Stimulated activated naive CD8-positive, alpha-beta T cell treated with anti-CD3 and anti-CD28 coated beads, Interleukin-15, Interleukin-2, amounts not matched to agents 100 ng/mL and 50 ng/mL, for 24 hours (primary cell): ENCODE measurements at regions not wholly inside any gene's neighbourhood (a gene's known extent, or its start where the extent isn't known, plus 50 kb on each side); places are given as distances from the start of the nearest gene placed in this dataset.
"Not testable (repeated sequence)": the region's sequence is repeated elsewhere in the genome, so short reads cannot be mapped to it uniquely, and the experiment has no call there.

ENCODE experiments used
- H3K27ac Mint-ChIP-seq: one replicate; pipeline ENCODE4 v1.8.0; 2021; ENCODE audit warnings: mild to moderate bottlenecking, mixed read lengths
- H3K27me3 Mint-ChIP-seq: one replicate; pipeline ENCODE4 v1.8.0; 2021; ENCODE audit warnings: mixed read lengths
- H3K36me3 Mint-ChIP-seq: one replicate; pipeline ENCODE4 v1.8.0; 2021; ENCODE audit warnings: low read depth, mixed read lengths
- H3K4me1 Mint-ChIP-seq: one replicate; pipeline ENCODE4 v1.8.0; 2021; ENCODE audit warnings: low read depth, mixed read lengths
- H3K4me3 Mint-ChIP-seq: one replicate; pipeline ENCODE4 v1.8.0; 2021; ENCODE audit warnings: mild to moderate bottlenecking, mixed read lengths
- H3K9me3 Mint-ChIP-seq: one replicate; pipeline ENCODE4 v1.8.0; 2021; ENCODE audit warnings: mixed read lengths

GRCh38 chr16:88208776-88209175 is 174.0 kb upstream of the ZNF469 start:
- not testable (repeated sequence) for H3K36me3 Mint-ChIP-seq, H3K4me1 Mint-ChIP-seq, H3K9me3 Mint-ChIP-seq, H3K4me3 Mint-ChIP-seq, H3K27ac Mint-ChIP-seq, H3K27me3 Mint-ChIP-seq

DNA sequence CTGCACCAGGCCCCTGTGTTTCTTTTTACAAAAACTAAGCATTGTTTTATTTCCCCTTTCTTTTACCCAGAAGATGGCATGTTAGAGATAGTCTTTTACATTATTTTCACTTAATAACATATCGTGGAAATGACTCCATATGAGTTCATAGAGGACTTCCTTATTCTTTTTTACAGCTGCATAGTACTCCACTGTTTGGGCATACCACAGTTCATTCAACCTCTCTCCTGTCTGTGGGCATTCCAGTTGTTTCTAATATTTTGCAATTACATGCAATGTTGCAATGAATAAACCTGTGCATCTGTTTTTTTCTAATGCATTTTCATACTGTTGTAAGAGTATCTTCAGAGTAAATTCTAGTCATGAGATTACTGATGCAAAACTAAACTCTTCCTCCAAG is 173.2 kb upstream of the ZNF469 start:
- not testable (repeated sequence) for H3K4me1 Mint-ChIP-seq, H3K36me3 Mint-ChIP-seq, H3K4me3 Mint-ChIP-seq, H3K9me3 Mint-ChIP-seq, H3K27ac Mint-ChIP-seq, H3K27me3 Mint-ChIP-seq

GRCh38 chr16:88213937-88214336 is 168.8 kb upstream of the ZNF469 start:
- H3K4me1 Mint-ChIP-seq, H3K36me3 Mint-ChIP-seq, H3K4me3 Mint-ChIP-seq, H3K27ac Mint-ChIP-seq, H3K27me3 Mint-ChIP-seq, H3K9me3 Mint-ChIP-seq: not testable (repeated sequence)

- peaks cover 14% of the 10 kb centered on the region for H3K27me3 Mint-ChIP-seq
- not testable (repeated sequence) for H3K9me3 Mint-ChIP-seq, H3K36me3 Mint-ChIP-seq, H3K4me3 Mint-ChIP-seq, H3K4me1 Mint-ChIP-seq, H3K27ac Mint-ChIP-seq
Observed at GRCh38 chr16:88221001-88221761, 161.6 kb upstream of the ZNF469 start.

DNA sequence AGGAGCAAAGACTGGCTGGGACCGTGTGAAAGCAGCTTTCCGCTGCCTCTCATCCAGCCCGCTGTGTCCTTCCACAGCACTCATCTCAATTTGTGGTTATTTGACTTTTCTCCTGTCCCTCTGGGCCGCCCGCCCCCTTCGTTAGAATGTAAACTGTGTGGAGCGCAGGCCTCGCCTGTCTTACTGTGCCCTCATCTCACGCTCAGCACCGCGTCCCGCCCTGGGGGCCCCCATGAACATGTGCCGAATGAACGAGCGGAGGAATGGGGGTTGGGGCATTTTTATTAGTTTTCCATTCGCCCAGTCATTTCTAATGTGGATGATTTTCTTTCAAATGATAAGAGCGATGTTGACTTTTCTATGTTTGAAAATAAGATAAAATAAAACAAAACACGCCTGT is 159.1 kb upstream of the ZNF469 start:
- H3K4me1 Mint-ChIP-seq, H3K27ac Mint-ChIP-seq, H3K9me3 Mint-ChIP-seq, H3K36me3 Mint-ChIP-seq, H3K4me3 Mint-ChIP-seq: not testable (repeated sequence)
- H3K27me3 Mint-ChIP-seq: peaks cover 14% of the 10 kb centered on the region

GRCh38 chr16:88224131-88224898 is 158.4 kb upstream of the ZNF469 start:
- not testable (repeated sequence) for H3K9me3 Mint-ChIP-seq, H3K27ac Mint-ChIP-seq

GRCh38 chr16:88225640-88226230 is 157.0 kb upstream of the ZNF469 start:
- not testable (repeated sequence) for H3K4me1 Mint-ChIP-seq, H3K36me3 Mint-ChIP-seq, H3K9me3 Mint-ChIP-seq, H3K27ac Mint-ChIP-seq, H3K4me3 Mint-ChIP-seq
- H3K27me3 Mint-ChIP-seq: peaks cover 13% of the 10 kb centered on the region

More at GRCh38 chr16:88224131-88224898, 158.4 kb upstream of the ZNF469 start:
- not testable (repeated sequence) for H3K4me3 Mint-ChIP-seq, H3K36me3 Mint-ChIP-seq, H3K4me1 Mint-ChIP-seq
- peaks cover 14% of the 10 kb centered on the region for H3K27me3 Mint-ChIP-seq

DNA sequence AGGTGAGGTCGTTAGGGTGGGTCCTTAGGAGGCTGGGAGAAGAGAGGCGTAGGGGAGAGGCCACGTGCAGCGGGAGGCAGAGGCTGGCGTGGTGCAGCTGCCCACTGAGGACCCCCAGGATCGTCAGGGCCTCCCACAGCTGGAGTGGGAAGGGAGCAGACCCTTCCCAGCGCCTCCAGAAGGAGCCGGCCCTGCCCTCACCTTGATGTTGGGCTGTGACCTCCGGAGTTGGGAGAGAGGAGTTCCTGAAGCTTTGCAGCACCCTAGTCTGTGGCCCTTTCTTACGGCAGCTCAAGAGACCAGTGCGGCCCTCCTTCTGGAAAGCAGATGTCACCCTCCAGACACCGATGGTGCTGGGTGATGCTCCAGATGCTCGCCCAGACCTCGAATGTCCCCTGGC is 156.5 kb upstream of the ZNF469 start:
- not testable (repeated sequence) for H3K4me3 Mint-ChIP-seq, H3K27ac Mint-ChIP-seq, H3K36me3 Mint-ChIP-seq, H3K9me3 Mint-ChIP-seq, H3K4me1 Mint-ChIP-seq
- H3K27me3 Mint-ChIP-seq: peaks cover 11% of the 10 kb centered on the region

DNA sequence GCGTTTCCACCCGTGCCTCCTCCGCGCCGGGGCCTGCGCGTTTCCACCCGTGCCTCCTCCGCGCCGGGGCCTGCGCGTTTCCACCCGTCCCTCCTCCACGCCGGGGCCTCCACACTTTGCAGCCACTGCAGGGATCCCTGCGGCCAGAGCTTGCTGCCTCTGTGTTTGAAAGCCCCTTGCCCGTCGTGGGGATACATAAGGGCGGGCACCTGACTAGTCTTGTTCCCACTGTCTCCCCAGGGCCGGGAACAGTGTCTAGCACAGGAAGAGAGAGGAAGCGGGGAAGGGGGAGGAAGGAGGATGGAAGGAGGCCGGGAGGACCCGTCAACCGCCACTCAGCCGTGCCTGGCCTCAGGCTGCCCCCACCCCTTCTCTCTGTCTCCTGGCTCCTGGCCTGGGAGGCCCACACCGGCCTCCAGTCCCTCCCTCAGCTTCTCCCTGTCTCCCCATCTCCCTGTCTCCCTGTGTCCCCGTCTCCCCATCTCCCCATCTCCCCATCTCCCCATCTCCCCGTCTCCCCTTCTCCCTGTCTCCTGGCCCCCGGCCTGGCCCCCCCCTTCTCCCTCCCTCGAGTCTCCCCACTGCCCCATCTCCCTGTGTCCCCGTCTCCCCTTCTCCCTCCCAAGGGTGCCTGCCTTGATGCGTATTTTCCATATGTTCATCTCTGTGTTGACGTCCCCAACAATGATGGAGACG is 155.6 kb upstream of the ZNF469 start:
- H3K9me3 Mint-ChIP-seq, H3K4me1 Mint-ChIP-seq, H3K36me3 Mint-ChIP-seq, H3K27ac Mint-ChIP-seq, H3K27me3 Mint-ChIP-seq, H3K4me3 Mint-ChIP-seq: not testable (repeated sequence)

DNA sequence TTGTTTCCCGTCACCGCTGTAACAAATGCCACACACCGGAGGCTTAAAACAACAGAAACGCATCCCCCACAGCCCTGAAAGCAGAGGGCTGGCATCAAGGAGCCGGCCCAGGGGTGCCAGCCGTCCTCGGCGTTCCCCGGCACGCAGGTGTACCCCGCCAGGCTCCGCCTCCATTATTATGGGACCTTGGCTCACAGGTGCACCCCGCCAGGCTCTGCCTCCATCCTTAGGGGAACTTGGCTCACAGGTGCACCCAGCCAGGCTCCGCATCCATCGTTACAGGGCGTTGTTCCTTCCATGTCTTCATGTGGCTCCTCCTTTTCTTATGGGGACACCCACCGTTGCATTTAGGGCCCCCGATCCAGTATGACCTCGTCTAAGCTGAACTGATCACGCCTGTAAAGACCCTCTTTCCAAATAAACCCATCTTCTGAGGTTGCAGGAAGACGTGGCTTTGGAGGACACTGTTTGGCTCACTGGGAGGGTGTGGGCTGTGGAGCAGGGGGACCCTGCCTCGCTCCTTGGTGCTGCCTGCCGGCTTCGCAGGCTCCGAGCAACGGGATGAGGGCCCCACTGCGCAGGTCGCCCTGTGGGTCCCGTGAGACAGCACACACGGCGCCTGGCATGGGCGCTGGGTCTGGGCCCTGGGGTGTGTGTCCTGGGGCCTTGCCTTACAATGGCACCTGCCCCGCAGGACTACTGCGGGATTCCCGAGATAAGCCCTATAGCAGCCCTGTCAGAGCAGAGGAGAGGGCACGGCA is 154.9 kb upstream of the ZNF469 start:
- not testable (repeated sequence) for H3K4me3 Mint-ChIP-seq, H3K36me3 Mint-ChIP-seq, H3K4me1 Mint-ChIP-seq, H3K9me3 Mint-ChIP-seq, H3K27ac Mint-ChIP-seq, H3K27me3 Mint-ChIP-seq

- not testable (repeated sequence) for H3K27ac Mint-ChIP-seq, H3K27me3 Mint-ChIP-seq
Observed at GRCh38 chr16:88228751-88229150, 154.0 kb upstream of the ZNF469 start.

DNA sequence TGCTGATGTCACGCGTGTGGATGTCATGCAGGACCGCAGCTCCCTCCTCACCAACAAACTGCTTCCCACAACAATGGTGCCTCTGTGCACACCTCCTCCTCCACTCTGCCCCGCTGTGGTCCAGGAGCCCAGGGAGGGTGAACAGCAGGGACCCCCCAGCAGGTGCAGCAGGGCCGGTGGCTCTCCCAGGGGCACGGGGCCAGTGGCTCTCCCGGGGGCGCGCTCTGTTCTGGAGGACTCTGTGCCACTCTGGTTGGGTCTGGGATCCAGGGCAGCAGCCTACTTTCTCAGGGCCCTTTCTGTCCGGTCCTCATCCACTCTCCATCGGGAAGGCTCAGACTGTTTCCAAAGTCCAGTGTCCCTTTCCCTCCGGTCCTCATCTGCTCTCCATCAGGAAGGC is 153.0 kb upstream of the ZNF469 start:
- H3K27me3 Mint-ChIP-seq, H3K4me3 Mint-ChIP-seq, H3K9me3 Mint-ChIP-seq, H3K36me3 Mint-ChIP-seq, H3K27ac Mint-ChIP-seq, H3K4me1 Mint-ChIP-seq: not testable (repeated sequence)

More at GRCh38 chr16:88228751-88229150, 154.0 kb upstream of the ZNF469 start:
- not testable (repeated sequence) for H3K4me1 Mint-ChIP-seq, H3K36me3 Mint-ChIP-seq, H3K9me3 Mint-ChIP-seq, H3K4me3 Mint-ChIP-seq

- not testable (repeated sequence) for H3K4me3 Mint-ChIP-seq, H3K4me1 Mint-ChIP-seq, H3K27ac Mint-ChIP-seq
Observed at GRCh38 chr16:88230276-88230966, 152.3 kb upstream of the ZNF469 start.

DNA sequence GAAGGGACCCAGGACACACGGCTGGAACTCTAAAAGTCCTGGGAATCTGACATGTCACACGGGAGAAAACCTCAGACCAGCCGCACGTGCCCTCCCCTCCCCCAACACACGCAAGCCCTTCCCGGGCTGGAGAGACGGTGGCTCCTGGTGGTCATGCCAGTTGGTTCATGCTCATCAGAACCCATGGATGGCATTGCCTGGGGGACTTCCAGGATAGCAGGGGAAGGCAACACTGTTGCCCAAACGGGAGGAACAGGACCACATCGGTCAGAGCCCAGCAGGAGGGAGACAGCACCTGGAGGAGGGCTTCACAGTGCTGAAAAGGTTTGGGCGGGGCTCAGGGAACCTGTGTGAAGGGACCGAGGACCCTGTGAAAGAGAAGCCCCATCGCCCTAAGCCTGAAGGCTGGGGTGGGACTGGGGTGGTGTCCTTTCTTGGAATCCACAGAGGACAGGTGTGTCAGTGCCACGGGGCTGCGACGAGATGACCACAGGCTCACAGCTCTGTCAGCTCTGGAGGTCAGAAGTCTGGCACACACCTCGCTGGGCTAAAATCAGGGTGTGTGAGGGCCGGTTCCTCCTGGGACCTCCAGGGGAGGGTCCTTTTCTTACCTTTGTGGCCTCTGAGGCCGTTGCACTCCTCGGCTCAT is 151.7 kb upstream of the ZNF469 start:
- not testable (repeated sequence) for H3K27me3 Mint-ChIP-seq, H3K27ac Mint-ChIP-seq

More at GRCh38 chr16:88230276-88230966, 152.3 kb upstream of the ZNF469 start:
- H3K36me3 Mint-ChIP-seq, H3K9me3 Mint-ChIP-seq, H3K27me3 Mint-ChIP-seq: not testable (repeated sequence)

More for the DNA sequence above, 151.7 kb upstream of the ZNF469 start:
- H3K36me3 Mint-ChIP-seq, H3K9me3 Mint-ChIP-seq, H3K4me3 Mint-ChIP-seq, H3K4me1 Mint-ChIP-seq: not testable (repeated sequence)
